ENCODE measurements at regions not wholly inside any gene's neighbourhood (a gene's known extent, or its start where the extent isn't known, plus 50 kb on each side); places are given as distances from the start of the nearest gene placed in this dataset.

- TF ChIP-seq EZH2phosphoT487 (IDR thresholded peaks at IDR 0.05; ENCODE audit: low read length) (no peak), EZH2 (optimal IDR thresholded peaks at IDR 0.05; ENCODE audit: low read depth, low read length) (no peak), CTCF (IDR thresholded peaks at IDR 0.05; ENCODE audit: low read length) (no peak)
Observed at GRCh38 chr3:101100361-101101009, 107.3 kb upstream of the ABI3BP start.

Measured in MM.1S (cell line).